Astrocyte (in vitro differentiated cells and primary cell): ENCODE measurements at regions not wholly inside any gene's neighbourhood (a gene's known extent, or its start where the extent isn't known, plus 50 kb on each side); places are given as distances from the start of the nearest gene placed in this dataset.

Source experiments
- CTCF ChIP-seq: IDR thresholded peaks from 2 replicates; pipeline ENCODE4 v1.5.1; 2011; ENCODE audit warnings: low read depth, mild to moderate bottlenecking, inconsistent platforms, low read length, moderate library complexity; ENCODE audit not compliant: insufficient read depth
- EZH2 ChIP-seq: IDR thresholded peaks from 2 replicates; pipeline ENCODE4 v1.6.1; 2012; ENCODE audit warnings: mild to moderate bottlenecking, low read length, inconsistent platforms; ENCODE audit not compliant: insufficient read depth

GRCh38 chr10:107914450-107915214 is 750.1 kb upstream of the SORCS1 start:
- no peak for TF ChIP-seq CTCF
- TF ChIP-seq EZH2, result peak; percentile 43
